H1 (cell line): ENCODE measurements at regions not wholly inside any gene's neighbourhood (a gene's known extent, or its start where the extent isn't known, plus 50 kb on each side); places are given as distances from the start of the nearest gene placed in this dataset.

ENCODE experiments used
- CTCF ChIA-PET: fragments of 300-600 bp; sonication (Branson Sonifier 250); formaldehyde crosslinking; loops from one replicate; lab custom pipeline; 2021; ENCODE audit not compliant: partially characterized antibody; lab: Charles Lee
- POLR2A ChIA-PET: fragments of 300-600 bp; sonication (Branson Sonifier 250); formaldehyde crosslinking; loops from one replicate; lab custom pipeline; 2021; ENCODE audit warnings: inconsistent platforms; ENCODE audit not compliant: partially characterized antibody; lab: Charles Lee
- DNase-seq, 2 experiments: peaks; one replicate each; pipeline versions ENCODE4 v3.0.0 to v3.0.0-alpha.2; 2010 to 2022; ENCODE audit warnings: low spot score in 2 of 2, low read depth in 1 of 2, mixed read lengths in 1 of 2
- FAIRE-seq: peaks from 2 replicates; lab custom pipeline; 2011; peaks lifted over from hg19 to GRCh38; lab: Jason Lieb, UNC
- H2AFZ ChIP-seq: 2 replicates; pipeline ENCODE4 v1.8.1; 2012; ENCODE audit warnings: low read length, inconsistent platforms
- H2AK5ac ChIP-seq: 2 replicates; pipeline ENCODE4 v1.6.1; 2013; ENCODE audit warnings: low read depth, low read length
- H2BK120ac ChIP-seq: replicated peaks from 2 replicates; pipeline ENCODE3; 2013; ENCODE audit warnings: low read depth, low read length, inconsistent platforms
- H2BK12ac ChIP-seq: 2 replicates; pipeline ENCODE4 v1.6.1; 2013; ENCODE audit warnings: low read depth, low read length
- H2BK15ac ChIP-seq: 2 replicates; pipeline ENCODE4 v1.6.1; 2013; ENCODE audit warnings: low read length
- H2BK20ac ChIP-seq: 2 replicates; pipeline ENCODE4 v1.6.1; 2013; ENCODE audit warnings: low read length
- H2BK5ac ChIP-seq: 2 replicates; pipeline ENCODE4 v1.6.1; 2013; ENCODE audit warnings: low read depth, low read length
- H3K14ac ChIP-seq: 2 replicates; pipeline ENCODE4 v1.6.1; 2013; ENCODE audit warnings: inconsistent platforms; ENCODE audit not compliant: insufficient read length
- H3K18ac ChIP-seq: 2 replicates; pipeline ENCODE4 v1.6.1; 2013; ENCODE audit warnings: low read length; ENCODE audit errors: extremely low read depth
- H3K23ac ChIP-seq: 2 replicates; pipeline ENCODE4 v1.6.1; 2013; ENCODE audit warnings: inconsistent platforms; ENCODE audit not compliant: insufficient read length
- H3K23me2 ChIP-seq: 2 replicates; pipeline ENCODE4 v1.6.1; 2013; ENCODE audit warnings: low read depth, low read length
- H3K27ac ChIP-seq: 2 replicates; pipeline ENCODE4 v1.6.1; 2011; ENCODE audit warnings: low read depth, low read length, inconsistent platforms
- H3K27me3 ChIP-seq, 4 experiments: replicated peaks in 1 of 4; 1 replicate in 1 of 4; 2 replicates in 3 of 4; pipeline versions ENCODE4 v1.6.1 to v1.8.1; 2011 to 2013; ENCODE audit warnings: low read length in 3 of 4, mild to moderate bottlenecking in 3 of 4, inconsistent platforms in 2 of 4, mixed read lengths in 2 of 4, moderate library complexity in 1 of 4; ENCODE audit not compliant: control insufficient read depth in 3 of 4, insufficient read depth in 3 of 4; ENCODE audit errors: extremely low read depth in 1 of 4
- H3K36me3 ChIP-seq, 4 experiments: 2 replicates each; pipeline versions ENCODE4 v1.6.1 to v1.8.1; 2011 to 2013; ENCODE audit warnings: mild to moderate bottlenecking in 4 of 4, low read length in 3 of 4, moderate library complexity in 2 of 4, control low read depth in 1 of 4, inconsistent platforms in 1 of 4; ENCODE audit not compliant: insufficient read depth in 4 of 4, control insufficient read depth in 2 of 4
- H3K4ac ChIP-seq: replicated peaks from 2 replicates; pipeline ENCODE3; 2013; ENCODE audit warnings: low read length, low read depth, mixed read lengths, inconsistent platforms; ENCODE audit not compliant: insufficient read length
- H3K4me1 ChIP-seq, 4 experiments: replicated peaks in 1 of 4; 1 replicate in 1 of 4; 2 replicates in 3 of 4; pipeline versions ENCODE4 v1.6.1 to v1.8.1; 2011 to 2013; ENCODE audit warnings: low read length in 3 of 4, inconsistent platforms in 2 of 4, mixed read lengths in 1 of 4; ENCODE audit not compliant: insufficient read depth in 4 of 4, control insufficient read depth in 3 of 4
- H3K4me2 ChIP-seq, 2 experiments: 2 replicates each; pipeline versions ENCODE4 v1.6.1 to v1.8.1; 2011 to 2013; ENCODE audit warnings: low read depth in 2 of 2, low read length in 2 of 2, control low read depth in 1 of 2, inconsistent platforms in 1 of 2, mild to moderate bottlenecking in 1 of 2; ENCODE audit not compliant: insufficient read depth in 1 of 2
- H3K4me3 ChIP-seq, 4 experiments: fragments of 200-600, 300-600 bp in 1 of 4; sonication (generic), shearing (Covaris generic), sonication (Bioruptor Twin) in 1 of 4; 2 replicates each; pipeline versions ENCODE4 v1.5.1 to v1.8.1; 2011 to 2016; ENCODE audit warnings: low read length in 4 of 4, low read depth in 3 of 4, control low read depth in 2 of 4, inconsistent platforms in 2 of 4, mild to moderate bottlenecking in 2 of 4, mixed read lengths in 1 of 4, moderate library complexity in 1 of 4; ENCODE audit not compliant: insufficient read depth in 2 of 4; ENCODE audit errors: extremely low read depth in 1 of 4
- H3K56ac ChIP-seq: replicated peaks from 2 replicates; pipeline ENCODE3; 2013; ENCODE audit warnings: low read depth, mild to moderate bottlenecking, mixed read lengths, low read length, inconsistent platforms; ENCODE audit not compliant: insufficient read length
- H3K79me1 ChIP-seq: 2 replicates; pipeline ENCODE4 v1.6.1; 2013; ENCODE audit warnings: low read depth, low read length, control low read depth
- H3K79me2 ChIP-seq, 2 experiments: 2 replicates each; pipeline versions ENCODE4 v1.6.1 to v1.8.1; 2012 to 2013; ENCODE audit warnings: low read length in 2 of 2, mild to moderate bottlenecking in 2 of 2, inconsistent platforms in 1 of 2; ENCODE audit not compliant: insufficient read depth in 2 of 2, control insufficient read depth in 1 of 2
- H3K9ac ChIP-seq, 4 experiments: replicated peaks in 1 of 4; 1 replicate in 1 of 4; 2 replicates in 3 of 4; pipeline versions ENCODE4 v1.6.1 to v1.8.1; 2011 to 2013; ENCODE audit warnings: low read depth in 3 of 4, low read length in 3 of 4, control low read depth in 2 of 4, mild to moderate bottlenecking in 2 of 4, moderate library complexity in 2 of 4, inconsistent platforms in 1 of 4; ENCODE audit errors: extremely low read depth in 1 of 4
- H3K9me3 ChIP-seq, 2 experiments: 2 replicates each; pipeline versions ENCODE4 v1.6.1 to v1.8.1; 2012 to 2013; ENCODE audit warnings: mild to moderate bottlenecking in 2 of 2, moderate library complexity in 2 of 2, control low read depth in 1 of 2, inconsistent platforms in 1 of 2, low read depth in 1 of 2, low read length in 1 of 2, mixed read lengths in 1 of 2; ENCODE audit not compliant: insufficient read depth in 2 of 2
- H4K20me1 ChIP-seq, 2 experiments: replicated peaks in 1 of 2; 2 replicates each; pipeline versions ENCODE3 to v1.8.1; 2011 to 2013; ENCODE audit warnings: inconsistent platforms in 2 of 2, low read length in 2 of 2, mild to moderate bottlenecking in 1 of 2; ENCODE audit not compliant: insufficient read depth in 2 of 2, control insufficient read depth in 1 of 2
- H4K5ac ChIP-seq: 2 replicates; pipeline ENCODE4 v1.6.1; 2013; ENCODE audit warnings: low read length, low read depth, mixed read lengths, inconsistent platforms; ENCODE audit not compliant: insufficient read length
- H4K8ac ChIP-seq: 2 replicates; pipeline ENCODE4 v1.8.0; 2013; ENCODE audit warnings: mild to moderate bottlenecking, moderate library complexity, low read length, inconsistent platforms; ENCODE audit not compliant: insufficient read depth; ENCODE audit errors: extremely low read depth
- H4K91ac ChIP-seq: replicated peaks from 2 replicates; pipeline ENCODE3; 2013; ENCODE audit warnings: low read length, mixed read lengths, inconsistent platforms; ENCODE audit not compliant: insufficient read length
- EZH2 ChIP-seq: fragments of 200-600 bp; sonication (generic); IDR thresholded peaks from 2 replicates; pipeline ENCODE4 v1.7.1; 2012; ENCODE audit warnings: low read depth, mild to moderate bottlenecking, moderate library complexity, low read length, inconsistent platforms; ENCODE audit not compliant: severe bottlenecking
- SP4 ChIP-seq: IDR thresholded peaks from 2 replicates; pipeline ENCODE4 v1.6.1; 2012; ENCODE audit warnings: low read length, inconsistent platforms

DNA sequence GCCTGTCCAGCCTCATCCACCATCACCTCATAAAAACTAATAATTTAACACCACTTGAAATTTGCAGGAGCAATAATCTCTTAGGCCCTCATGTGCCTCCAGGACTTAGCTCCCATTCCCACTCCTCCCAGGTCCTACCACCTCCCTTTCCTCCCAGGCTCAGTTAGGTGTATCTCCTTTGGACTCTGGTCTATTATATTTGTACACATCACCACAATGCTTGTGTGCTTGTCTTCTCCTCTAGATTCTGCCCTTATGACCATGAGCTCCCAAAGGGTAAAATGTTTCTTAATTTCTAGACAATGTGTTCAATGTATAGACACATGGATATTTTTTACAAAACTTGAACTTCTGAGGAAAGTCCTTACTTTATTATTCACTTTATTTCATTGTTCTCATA is 182.0 kb upstream of the ZC3H15 start:
- H3K9me3 ChIP-seq, result no peaks in the 10 kb centered on the region
- H3K4ac ChIP-seq, result no peak overlapping the region
- no peak overlapping the region for H3K9ac ChIP-seq
- H4K5ac ChIP-seq, result no peak overlapping the region
- no peaks in the 10 kb centered on the region for H3K36me3 ChIP-seq
- H3K27me3 ChIP-seq, result no peaks in the 10 kb centered on the region
- H3K27ac ChIP-seq, result no peak overlapping the region
- peak overlapping the region; percentile 43 for H2BK120ac ChIP-seq
- no peak overlapping the region for H2BK12ac ChIP-seq
- DNase-seq (no peak), FAIRE-seq (no peak)
- no peaks in the 10 kb centered on the region for H4K20me1 ChIP-seq
- no peak overlapping the region for H3K4me2 ChIP-seq
- no peak for TF ChIP-seq SP4
- no peak for TF ChIP-seq EZH2
- no peak overlapping the region for H4K8ac ChIP-seq
- no peaks in the 10 kb centered on the region for H3K79me2 ChIP-seq
- POLR2A ChIA-PET, result no interaction called here
- H2AK5ac ChIP-seq, result no peak overlapping the region
- H3K14ac ChIP-seq, result no peak overlapping the region
- no peak overlapping the region for H2BK20ac ChIP-seq
- H3K4me1 ChIP-seq, result peaks cover 2 to 5% (median 3%) of the 10 kb centered on the region in 4 experiments; a peak in 3 of 7 replicates
- no peak overlapping the region for H2BK15ac ChIP-seq
- CTCF ChIA-PET, result no interaction called here
- no peaks in the 10 kb centered on the region for H3K23me2 ChIP-seq
- H3K23ac ChIP-seq, result no peak overlapping the region
- no peak overlapping the region for H4K91ac ChIP-seq
- H3K79me1 ChIP-seq, result no peaks in the 10 kb centered on the region; the same call in 1 of the 2 replicates
- no peak overlapping the region for H2AFZ ChIP-seq
- H3K18ac ChIP-seq, result no peak overlapping the region
- H2BK5ac ChIP-seq, result no peak overlapping the region; the same call in 1 of the 2 replicates
- H3K4me3 ChIP-seq, result no peak overlapping the region
- no peak overlapping the region for H3K56ac ChIP-seq
